RWPE2 (cell line): ENCODE measurements at regions not wholly inside any gene's neighbourhood (a gene's known extent, or its start where the extent isn't known, plus 50 kb on each side); places are given as distances from the start of the nearest gene placed in this dataset.
"Not testable (repeated sequence)": the region's sequence is repeated elsewhere in the genome, so short reads cannot be mapped to it uniquely, and the experiment has no call there.

Experiments used
- ATAC-seq: fragments of 200-7000 bp; cut with Tn5 transposase; 3 replicates; pipeline ENCODE4 v1.9.1; 2021; ENCODE audit warnings: low read depth
- DNase-seq: peaks from one replicate; pipeline ENCODE4 v3.0.0-alpha.2; 2020; ENCODE audit warnings: low spot score
- H3K27ac ChIP-seq: fragments of 450-650 bp; 2 replicates; pipeline ENCODE4 v1.5.1; 2017; ENCODE audit warnings: mild to moderate bottlenecking; ENCODE audit not compliant: poor library complexity, severe bottlenecking
- H3K27me3 ChIP-seq: fragments of 250-450 bp; sonication (Bioruptor Pico); 2 replicates; pipeline ENCODE4 v1.5.1; 2021; ENCODE audit warnings: mild to moderate bottlenecking, moderate library complexity; ENCODE audit not compliant: insufficient read depth, poor library complexity, severe bottlenecking
- H3K36me3 ChIP-seq: fragments of 250-450 bp; sonication (Bioruptor Pico); 2 replicates; pipeline ENCODE4 v1.5.1; 2020; ENCODE audit warnings: low read depth, mild to moderate bottlenecking, moderate library complexity
- H3K4me1 ChIP-seq: fragments of 250-450 bp; sonication (Bioruptor Pico); 2 replicates; pipeline ENCODE4 v1.5.1; 2021; ENCODE audit warnings: mild to moderate bottlenecking, moderate library complexity; ENCODE audit not compliant: insufficient read depth, poor library complexity, severe bottlenecking
- H3K4me3 ChIP-seq: fragments of 250-450 bp; sonication (Bioruptor Pico); 2 replicates; pipeline ENCODE4 v1.5.1; 2021; ENCODE audit warnings: mild to moderate bottlenecking, moderate library complexity; ENCODE audit not compliant: severe bottlenecking
- H3K9me3 ChIP-seq: fragments of 250-450 bp; sonication (Bioruptor Pico); 2 replicates; pipeline ENCODE4 v1.5.1; 2021; ENCODE audit warnings: mild to moderate bottlenecking, moderate library complexity; ENCODE audit not compliant: severe bottlenecking
- TF ChIP-seq, protein P1 (sequence below): fragments of 450-650 bp; IDR thresholded peaks from one replicate; pipeline ENCODE4 v1.5.1; 2017; ENCODE audit warnings: mild to moderate bottlenecking, moderate library complexity; ENCODE audit not compliant: poor library complexity, severe bottlenecking

DNA sequence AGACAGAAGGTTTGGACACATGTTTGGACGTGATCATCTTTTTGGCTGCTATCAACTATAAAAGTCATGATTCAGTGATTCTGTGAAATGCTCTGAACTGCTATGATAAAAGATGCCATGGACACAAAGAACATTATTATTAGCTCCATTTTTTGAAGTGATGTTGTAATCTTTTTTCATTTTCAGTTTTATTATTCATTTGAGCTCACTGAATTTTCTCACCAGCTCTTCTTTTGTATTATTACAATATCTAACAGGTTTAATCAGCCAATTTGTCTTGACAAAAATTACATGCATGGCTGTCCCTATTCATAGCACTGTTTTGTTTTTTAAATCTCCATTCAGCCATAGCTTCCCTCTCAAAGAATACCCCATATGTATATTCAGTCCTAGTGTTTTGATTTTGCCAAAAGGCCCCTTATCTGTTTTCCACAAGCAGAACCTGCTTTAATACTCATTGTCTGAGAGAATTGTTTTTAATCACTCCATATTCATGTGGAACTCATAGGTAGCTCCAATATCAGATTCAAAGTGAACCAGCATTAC is 314.0 kb upstream of the FAM98A start:
- Histone ChIP-seq H3K9me3 (no peaks in the 10 kb centered on the region), H3K27ac (no peak overlapping the region), H3K36me3 (no peaks in the 10 kb centered on the region), H3K4me3 (no peak overlapping the region), H3K4me1 (no peaks in the 10 kb centered on the region), H3K27me3 (no peaks in the 10 kb centered on the region)
- DNase-seq (no peak), ATAC-seq (no peak)
- TF ChIP-seq, protein P1, sequence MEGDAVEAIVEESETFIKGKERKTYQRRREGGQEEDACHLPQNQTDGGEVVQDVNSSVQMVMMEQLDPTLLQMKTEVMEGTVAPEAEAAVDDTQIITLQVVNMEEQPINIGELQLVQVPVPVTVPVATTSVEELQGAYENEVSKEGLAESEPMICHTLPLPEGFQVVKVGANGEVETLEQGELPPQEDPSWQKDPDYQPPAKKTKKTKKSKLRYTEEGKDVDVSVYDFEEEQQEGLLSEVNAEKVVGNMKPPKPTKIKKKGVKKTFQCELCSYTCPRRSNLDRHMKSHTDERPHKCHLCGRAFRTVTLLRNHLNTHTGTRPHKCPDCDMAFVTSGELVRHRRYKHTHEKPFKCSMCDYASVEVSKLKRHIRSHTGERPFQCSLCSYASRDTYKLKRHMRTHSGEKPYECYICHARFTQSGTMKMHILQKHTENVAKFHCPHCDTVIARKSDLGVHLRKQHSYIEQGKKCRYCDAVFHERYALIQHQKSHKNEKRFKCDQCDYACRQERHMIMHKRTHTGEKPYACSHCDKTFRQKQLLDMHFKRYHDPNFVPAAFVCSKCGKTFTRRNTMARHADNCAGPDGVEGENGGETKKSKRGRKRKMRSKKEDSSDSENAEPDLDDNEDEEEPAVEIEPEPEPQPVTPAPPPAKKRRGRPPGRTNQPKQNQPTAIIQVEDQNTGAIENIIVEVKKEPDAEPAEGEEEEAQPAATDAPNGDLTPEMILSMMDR = no peak

DNA sequence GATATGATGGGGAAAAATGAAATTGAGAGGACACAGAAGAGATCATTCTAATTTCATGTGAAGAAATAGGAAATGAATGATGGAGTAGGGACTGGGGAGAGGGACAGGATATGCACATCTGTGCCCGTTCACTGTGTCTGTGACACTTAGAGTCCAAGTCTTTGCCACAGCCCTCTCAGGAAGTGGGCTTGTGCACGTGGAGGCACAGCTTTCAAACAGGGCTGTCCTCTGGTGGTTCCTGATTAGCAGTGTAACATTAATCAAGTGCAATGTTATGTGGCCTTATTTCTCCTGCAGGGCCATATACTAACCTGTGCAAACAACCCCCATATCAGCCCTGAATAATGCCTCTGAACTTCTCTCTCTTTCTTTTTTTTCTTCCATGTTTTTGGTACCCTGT is 312.2 kb upstream of the FAM98A start:
- TF ChIP-seq, protein P1 = no peak
- H3K9me3 ChIP-seq = no peaks in the 10 kb centered on the region
- DNase-seq (no peak), ATAC-seq (no peak)
- H3K27me3 ChIP-seq = no peaks in the 10 kb centered on the region
- H3K4me3 ChIP-seq = no peak overlapping the region
- no peaks in the 10 kb centered on the region for H3K36me3 ChIP-seq
- H3K4me1 ChIP-seq = no peaks in the 10 kb centered on the region
- H3K27ac ChIP-seq = no peak overlapping the region

DNA sequence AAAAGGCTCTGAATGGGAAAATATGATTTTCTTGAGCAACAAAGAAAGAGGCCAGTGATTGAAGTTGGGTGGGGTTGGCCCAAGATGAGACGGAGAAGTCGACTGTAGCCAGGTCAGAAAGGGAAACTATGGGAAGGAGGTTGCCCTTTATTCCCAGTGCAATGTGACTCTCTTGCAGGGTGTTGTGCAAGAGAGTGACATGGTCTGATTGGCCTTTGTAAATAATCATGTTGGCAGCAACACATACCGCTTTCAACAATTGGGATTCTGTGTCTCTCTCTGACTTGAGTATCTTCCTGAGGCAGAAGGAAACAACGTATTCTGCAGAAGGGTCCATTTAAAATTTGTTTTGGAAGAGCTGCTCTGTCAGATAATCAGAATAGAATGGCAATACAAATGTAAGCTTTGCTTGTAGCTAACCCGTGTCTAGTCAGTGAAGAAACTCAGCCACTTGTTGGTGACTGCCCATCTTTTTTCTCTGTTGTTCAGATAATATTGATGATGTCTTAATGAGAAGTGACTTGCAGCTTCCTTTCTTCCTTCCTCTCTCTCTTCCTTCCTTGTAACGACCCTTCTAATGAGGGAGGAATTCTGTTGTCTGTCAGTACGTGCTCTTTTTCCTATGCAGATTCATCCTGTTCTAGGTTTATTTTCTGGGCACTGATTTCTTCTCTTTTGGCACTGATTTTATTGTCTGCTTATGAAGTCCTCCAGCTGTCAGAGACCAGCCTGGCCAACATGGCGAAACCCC is 311.0 kb upstream of the FAM98A start:
- ATAC-seq (no peak), DNase-seq (no peak)
- Histone ChIP-seq H3K27me3 (no peaks in the 10 kb centered on the region), H3K9me3 (no peaks in the 10 kb centered on the region), H3K27ac (no peak overlapping the region), H3K36me3 (no peaks in the 10 kb centered on the region), H3K4me3 (no peak overlapping the region), H3K4me1 (no peaks in the 10 kb centered on the region)
- TF ChIP-seq, protein P1 = no peak

DNA sequence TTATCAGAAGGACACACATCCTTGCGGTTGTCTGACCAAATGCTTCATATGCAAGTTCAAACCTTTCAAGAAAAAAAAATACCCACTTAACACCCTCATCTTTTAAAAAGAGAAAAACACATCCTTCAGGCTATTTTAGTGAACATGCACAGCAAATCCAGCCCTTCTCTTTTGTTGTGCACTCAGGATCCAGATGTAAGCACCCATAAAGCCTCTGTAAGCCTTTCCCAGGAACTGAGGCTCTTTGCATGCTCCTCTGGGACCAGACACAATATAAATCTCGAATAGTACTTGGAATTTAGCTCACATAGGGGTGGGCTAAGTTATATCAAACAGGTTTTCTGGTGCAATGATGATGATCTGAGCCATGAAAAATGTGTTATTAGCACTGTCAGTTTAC is 308.8 kb upstream of the FAM98A start:
- ATAC-seq = no peak
- H3K27ac ChIP-seq = no peak overlapping the region

DNA sequence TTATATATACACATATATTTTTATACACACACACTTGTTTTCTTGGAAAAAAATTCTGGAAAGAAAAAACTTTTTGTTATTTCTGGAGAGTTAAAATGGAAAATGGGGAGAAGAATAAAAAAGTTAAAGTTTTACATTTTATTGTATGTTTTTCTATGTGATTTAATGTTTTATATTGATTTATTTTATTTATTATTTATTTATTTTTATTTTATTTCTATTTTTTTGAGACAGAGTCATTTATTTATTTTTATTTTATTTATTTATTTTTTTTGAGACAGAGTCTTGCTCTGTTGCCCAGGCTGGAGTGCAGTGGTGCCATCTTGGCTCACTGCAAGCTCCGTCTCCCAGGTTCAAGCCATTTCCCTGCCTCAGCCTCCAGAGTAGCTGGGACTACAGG is 307.0 kb upstream of the FAM98A start:
- not testable (repeated sequence) for H3K27me3 ChIP-seq, DNase-seq, H3K4me3 ChIP-seq, H3K4me1 ChIP-seq, H3K36me3 ChIP-seq, H3K9me3 ChIP-seq, ATAC-seq, H3K27ac ChIP-seq

More for the DNA sequence above, 308.8 kb upstream of the FAM98A start:
- TF ChIP-seq, protein P1 = no peak
- Histone ChIP-seq H3K9me3 (no peaks in the 10 kb centered on the region), H3K36me3 (no peaks in the 10 kb centered on the region), H3K4me3 (no peak overlapping the region), H3K27me3 (no peaks in the 10 kb centered on the region), H3K4me1 (no peaks in the 10 kb centered on the region)
- no peak for DNase-seq
